GM12872 (cell line): ENCODE measurements at regions not wholly inside any gene's neighbourhood (a gene's known extent, or its start where the extent isn't known, plus 50 kb on each side); places are given as distances from the start of the nearest gene placed in this dataset.

Source experiments
- TF ChIP-seq, protein P1 (sequence below): IDR thresholded peaks from 3 replicates; pipeline ENCODE4 v1.5.1; 2011; ENCODE audit warnings: low read depth, mild to moderate bottlenecking, low read length, moderate library complexity; ENCODE audit not compliant: insufficient read depth

DNA sequence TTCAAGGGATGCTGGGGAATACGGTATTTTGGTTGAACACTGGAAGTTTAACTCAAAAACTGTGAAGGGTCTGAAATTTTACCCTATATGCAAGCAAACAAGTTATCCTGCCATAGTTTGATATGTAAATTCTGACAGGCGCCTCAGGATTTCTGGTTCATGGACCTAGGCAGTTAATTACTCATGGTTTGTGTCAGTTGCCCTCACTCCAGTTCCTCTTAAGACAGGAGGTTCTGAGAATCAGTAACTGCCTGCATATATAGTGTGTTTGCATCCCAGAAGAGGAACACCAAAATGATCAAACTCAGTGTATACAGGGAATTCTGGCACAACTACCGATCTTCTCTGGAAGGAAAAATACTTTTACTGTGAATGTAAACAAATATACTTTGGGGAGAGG is 360.4 kb upstream of the NWD2 start:
- TF ChIP-seq, protein P1, sequence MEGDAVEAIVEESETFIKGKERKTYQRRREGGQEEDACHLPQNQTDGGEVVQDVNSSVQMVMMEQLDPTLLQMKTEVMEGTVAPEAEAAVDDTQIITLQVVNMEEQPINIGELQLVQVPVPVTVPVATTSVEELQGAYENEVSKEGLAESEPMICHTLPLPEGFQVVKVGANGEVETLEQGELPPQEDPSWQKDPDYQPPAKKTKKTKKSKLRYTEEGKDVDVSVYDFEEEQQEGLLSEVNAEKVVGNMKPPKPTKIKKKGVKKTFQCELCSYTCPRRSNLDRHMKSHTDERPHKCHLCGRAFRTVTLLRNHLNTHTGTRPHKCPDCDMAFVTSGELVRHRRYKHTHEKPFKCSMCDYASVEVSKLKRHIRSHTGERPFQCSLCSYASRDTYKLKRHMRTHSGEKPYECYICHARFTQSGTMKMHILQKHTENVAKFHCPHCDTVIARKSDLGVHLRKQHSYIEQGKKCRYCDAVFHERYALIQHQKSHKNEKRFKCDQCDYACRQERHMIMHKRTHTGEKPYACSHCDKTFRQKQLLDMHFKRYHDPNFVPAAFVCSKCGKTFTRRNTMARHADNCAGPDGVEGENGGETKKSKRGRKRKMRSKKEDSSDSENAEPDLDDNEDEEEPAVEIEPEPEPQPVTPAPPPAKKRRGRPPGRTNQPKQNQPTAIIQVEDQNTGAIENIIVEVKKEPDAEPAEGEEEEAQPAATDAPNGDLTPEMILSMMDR: no peak

DNA sequence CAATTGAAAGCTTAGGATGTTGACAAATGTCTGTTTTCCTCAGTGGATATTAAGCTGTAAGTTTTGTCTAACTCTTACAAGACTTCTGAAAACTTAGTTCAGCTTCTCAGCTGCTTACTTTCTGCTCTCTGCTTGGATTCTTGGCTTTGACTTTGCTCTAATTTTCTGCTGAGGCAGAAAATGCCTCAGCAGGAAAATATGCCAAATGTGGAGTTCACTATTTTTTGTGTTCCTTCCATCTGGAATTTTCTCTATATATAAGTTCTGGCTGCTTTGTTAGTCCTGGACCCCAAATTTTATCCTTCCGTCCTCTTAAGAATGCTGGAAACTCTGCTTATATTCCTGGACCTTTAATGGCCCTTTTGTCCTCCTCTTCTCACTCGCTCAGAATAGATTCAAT is 352.6 kb upstream of the NWD2 start:
- TF ChIP-seq, protein P1: no peak

DNA sequence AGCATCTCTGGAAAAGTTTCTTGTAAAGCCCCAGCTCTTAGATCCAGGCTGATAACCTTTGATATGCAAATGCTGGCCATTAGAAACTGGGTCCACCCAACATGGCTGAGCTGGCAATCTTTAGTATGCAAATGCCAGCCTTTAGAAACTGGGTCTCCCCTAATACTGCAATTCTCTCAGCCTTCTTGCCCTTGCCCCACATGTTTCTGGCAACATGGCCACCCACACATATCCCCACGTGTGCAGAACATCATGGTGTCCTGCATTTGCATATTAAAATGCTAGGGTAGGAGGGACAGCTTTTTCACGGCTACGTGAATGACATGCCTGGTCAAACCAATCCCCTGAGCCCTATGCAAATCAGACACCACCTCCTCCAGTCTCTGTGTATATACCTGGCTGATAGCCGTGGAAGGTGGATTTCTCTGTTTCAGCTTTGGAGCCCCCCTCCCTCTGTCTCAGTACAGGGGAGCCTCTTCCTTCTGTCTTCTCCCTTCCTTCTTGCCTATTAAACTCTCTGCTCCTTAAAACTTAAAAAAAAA is 344.0 kb upstream of the NWD2 start:
- TF ChIP-seq, protein P1: no peak

DNA sequence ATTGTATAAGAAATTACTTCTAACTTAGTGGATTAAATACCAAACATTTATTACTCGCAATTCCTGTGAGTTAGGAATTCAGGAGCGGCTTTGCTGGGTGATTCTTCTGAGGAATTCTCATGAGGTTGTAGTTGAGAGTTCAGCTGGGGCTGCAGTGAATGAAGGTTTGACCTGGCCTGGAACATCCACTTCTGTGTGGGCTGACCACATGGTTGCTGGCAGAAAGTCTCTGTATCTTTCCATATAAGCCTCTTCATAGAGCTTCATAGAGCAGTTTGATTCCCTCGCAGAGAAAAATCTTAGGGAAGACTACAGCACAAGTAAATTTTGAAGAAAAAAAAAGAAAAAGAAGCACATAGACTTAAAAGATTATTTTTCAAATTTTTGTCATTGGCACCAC is 339.7 kb upstream of the NWD2 start:
- TF ChIP-seq, protein P1: no peak

DNA sequence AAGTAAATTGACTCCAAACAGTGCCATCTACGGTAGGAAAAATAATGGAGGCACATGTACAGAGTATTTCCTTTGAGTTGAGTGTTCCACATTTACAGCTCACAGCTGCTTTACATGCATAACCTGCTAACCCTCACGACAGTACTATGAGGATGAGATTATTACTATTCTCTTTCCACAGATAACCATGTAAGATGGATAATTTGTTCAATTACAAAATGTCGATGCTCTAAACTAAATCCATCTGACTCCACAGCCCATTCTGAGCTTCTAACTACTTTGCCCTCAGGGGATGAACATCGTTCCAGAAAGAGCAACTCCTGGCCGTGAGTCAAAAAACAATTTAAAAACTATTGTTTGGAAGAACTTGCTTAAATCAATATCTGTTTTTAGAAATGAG is 330.4 kb upstream of the NWD2 start:
- TF ChIP-seq, protein P1: no peak

DNA sequence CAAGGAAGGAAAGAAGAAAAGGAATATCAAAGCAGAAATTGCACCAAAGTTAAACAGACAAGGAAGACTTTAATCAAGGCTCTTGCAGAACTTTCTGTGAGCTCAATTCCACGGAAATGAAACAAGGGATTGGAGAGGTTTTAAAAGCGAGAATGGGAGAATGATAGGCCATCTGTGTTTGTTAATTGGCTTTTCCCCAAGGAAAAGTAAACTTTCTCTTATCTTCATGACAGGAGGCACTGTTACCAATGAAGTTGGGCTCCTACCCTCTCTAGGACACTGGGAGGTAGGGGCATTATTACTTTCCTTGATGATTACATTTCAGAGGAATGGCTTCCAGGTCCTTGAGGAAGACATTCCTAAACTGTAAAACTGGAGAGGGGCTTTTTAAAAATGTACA is 328.8 kb upstream of the NWD2 start:
- TF ChIP-seq, protein P1: no peak

DNA sequence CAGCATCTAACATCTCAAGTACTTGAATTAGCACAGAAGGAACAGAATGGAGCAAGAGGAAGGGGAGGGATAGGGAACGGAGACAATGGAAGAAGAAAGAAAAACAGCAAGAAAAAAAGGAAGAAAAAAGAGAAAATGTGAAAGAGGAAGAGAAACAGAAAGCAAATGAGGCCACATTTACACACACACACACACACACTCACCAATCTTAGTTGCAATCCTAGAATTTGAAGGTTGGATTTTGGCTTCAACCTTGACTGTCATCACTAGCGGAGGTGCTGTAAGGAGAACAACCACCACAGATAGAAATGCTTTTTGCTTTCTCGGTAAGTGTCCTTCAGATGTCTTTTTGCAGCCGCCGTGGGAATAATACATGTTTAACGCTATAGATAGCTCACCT is 327.1 kb upstream of the NWD2 start:
- TF ChIP-seq, protein P1: no peak
